Trophoblast cell (in vitro differentiated cells and primary cell): ENCODE measurements at regions not wholly inside any gene's neighbourhood (a gene's known extent, or its start where the extent isn't known, plus 50 kb on each side); places are given as distances from the start of the nearest gene placed in this dataset.

Experiments
- DNase-seq, 2 donors: peaks; one replicate each; pipeline ENCODE4 v3.0.0-alpha.2; 2016
- H2AFZ ChIP-seq: 2 replicates; pipeline ENCODE4 v1.6.1; 2013; ENCODE audit warnings: low read length, moderate library complexity, mild to moderate bottlenecking; ENCODE audit not compliant: insufficient read depth, poor library complexity
- H2AK5ac ChIP-seq: 2 replicates; pipeline ENCODE4 v1.6.1; 2013; ENCODE audit warnings: mild to moderate bottlenecking, low read length
- H2BK120ac ChIP-seq: 2 replicates; pipeline ENCODE4 v1.6.1; 2013; ENCODE audit warnings: low read length, mild to moderate bottlenecking, moderate library complexity; ENCODE audit not compliant: insufficient read depth, poor library complexity
- H2BK12ac ChIP-seq: 2 replicates; pipeline ENCODE4 v1.6.1; 2013; ENCODE audit warnings: mild to moderate bottlenecking, low read length, moderate library complexity
- H2BK5ac ChIP-seq: 2 replicates; pipeline ENCODE4 v1.6.1; 2013; ENCODE audit warnings: low read length, low read depth, moderate library complexity, mild to moderate bottlenecking; ENCODE audit not compliant: poor library complexity
- H3K14ac ChIP-seq: 2 replicates; pipeline ENCODE4 v1.6.1; 2013; ENCODE audit warnings: mild to moderate bottlenecking, low read length
- H3K18ac ChIP-seq: 2 replicates; pipeline ENCODE4 v1.6.1; 2013; ENCODE audit warnings: mild to moderate bottlenecking, low read length
- H3K23ac ChIP-seq: 2 replicates; pipeline ENCODE4 v1.6.1; 2013; ENCODE audit warnings: low read length
- H3K27ac ChIP-seq: 2 replicates; pipeline ENCODE4 v1.5.1; 2013; ENCODE audit warnings: low read depth, mild to moderate bottlenecking, inconsistent platforms, low read length, moderate library complexity
- H3K27me3 ChIP-seq: 2 replicates; pipeline ENCODE4 v1.6.1; 2013; ENCODE audit warnings: inconsistent platforms, mild to moderate bottlenecking, low read length, moderate library complexity; ENCODE audit not compliant: insufficient read depth
- H3K36me3 ChIP-seq, 2 experiments: 1 replicate in 1 of 2; 2 replicates in 1 of 2; pipeline ENCODE4 v1.6.1; 2013; ENCODE audit warnings: low read length in 2 of 2, mild to moderate bottlenecking in 2 of 2, moderate library complexity in 1 of 2; ENCODE audit not compliant: insufficient read depth in 2 of 2, control insufficient read depth in 1 of 2
- H3K4ac ChIP-seq: 2 replicates; pipeline ENCODE4 v1.6.1; 2013; ENCODE audit warnings: low read depth, mild to moderate bottlenecking, low read length, moderate library complexity
- H3K4me1 ChIP-seq, 2 experiments: 1 replicate in 1 of 2; 2 replicates in 1 of 2; pipeline ENCODE4 v1.6.1; 2013; ENCODE audit warnings: low read length in 2 of 2, mild to moderate bottlenecking in 2 of 2, moderate library complexity in 1 of 2; ENCODE audit not compliant: insufficient read depth in 2 of 2, control insufficient read depth in 1 of 2
- H3K4me2 ChIP-seq: 2 replicates; pipeline ENCODE4 v1.6.1; 2013; ENCODE audit warnings: inconsistent platforms, mild to moderate bottlenecking, low read length, moderate library complexity
- H3K4me3 ChIP-seq: 2 replicates; pipeline ENCODE4 v1.5.1; 2013; ENCODE audit warnings: mild to moderate bottlenecking, low read depth, low read length, inconsistent platforms
- H3K79me1 ChIP-seq: one replicate; pipeline ENCODE4 v1.6.1; 2013; ENCODE audit warnings: low read length
- H3K79me2 ChIP-seq: 2 replicates; pipeline ENCODE4 v1.6.1; 2013; ENCODE audit warnings: low read length, mild to moderate bottlenecking; ENCODE audit not compliant: control insufficient read depth, insufficient read depth, poor library complexity
- H3K9ac ChIP-seq: 2 replicates; pipeline ENCODE4 v1.6.1; 2013; ENCODE audit warnings: mild to moderate bottlenecking, low read length
- H3K9me3 ChIP-seq: 2 replicates; pipeline ENCODE4 v1.6.1; 2013; ENCODE audit warnings: low read depth, mild to moderate bottlenecking, control low read depth, inconsistent platforms, low read length; ENCODE audit not compliant: insufficient read depth
- H4K12ac ChIP-seq: 2 replicates; pipeline ENCODE4 v1.6.1; 2013; ENCODE audit warnings: low read depth, mild to moderate bottlenecking, low read length, moderate library complexity
- H4K8ac ChIP-seq: 2 replicates; pipeline ENCODE4 v1.6.1; 2013; ENCODE audit warnings: low read depth, mild to moderate bottlenecking, low read length, moderate library complexity
- H4K91ac ChIP-seq: one replicate; pipeline ENCODE4 v1.6.1; 2013; ENCODE audit warnings: low read depth, mild to moderate bottlenecking, low read length, moderate library complexity
- WGBS: extraction: QIAGEN DNeasy Blood & Tissue Kit; methylation state at CpG from one replicate; pipeline ENCODE4 v1.1.7; 2013; ENCODE audit warnings: missing lambda C conversion rate; ENCODE audit not compliant: insufficient read length, insufficient coverage; ENCODE audit errors: extremely low coverage; 5-methylcytosine and 5-hydroxymethylcytosine counted together

DNA sequence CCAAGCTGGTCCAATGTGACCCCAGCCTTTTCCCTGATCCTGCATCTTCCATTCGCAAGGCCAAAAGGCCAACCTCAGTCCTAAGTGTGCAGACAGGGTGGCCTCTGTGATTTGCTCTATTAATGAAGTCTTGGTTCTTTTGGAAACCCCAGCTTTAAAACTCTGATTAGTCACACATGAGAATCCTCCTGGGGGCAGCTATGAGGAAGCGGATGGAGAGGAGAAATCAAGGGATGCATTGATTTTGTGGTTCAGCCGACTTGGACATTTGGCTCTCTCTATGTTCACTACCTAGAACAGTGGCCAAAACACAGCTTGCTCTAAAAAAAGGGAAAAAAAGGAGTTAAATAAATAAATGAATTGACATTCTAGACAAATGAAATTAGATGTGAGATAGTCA lies 98.6 kb upstream of the USP47 start:
- Histone ChIP-seq H3K36me3 (no peaks in the 10 kb centered on the region), H3K4ac (no peak overlapping the region), H2AFZ (no peak overlapping the region), H2AK5ac (no peak overlapping the region), H3K79me2 (no peaks in the 10 kb centered on the region), H4K12ac (no peak overlapping the region), H2BK120ac (no peak overlapping the region), H3K79me1 (no peaks in the 10 kb centered on the region), H3K9ac (no peak overlapping the region), H3K27ac (no peak overlapping the region), H3K23ac (no peak overlapping the region), H3K4me2 (no peak overlapping the region), H3K14ac (no peak overlapping the region), H2BK5ac (no peak overlapping the region), H3K4me3 (no peak overlapping the region), H4K91ac (no peak overlapping the region), H3K9me3 (no peaks in the 10 kb centered on the region), H3K27me3 (no peaks in the 10 kb centered on the region), H3K18ac (no peak overlapping the region), H4K8ac (no peak overlapping the region), H3K4me1 (no peaks in the 10 kb centered on the region), H2BK12ac (no peak overlapping the region)
- no CpG with 5 or more reads among the region's 3 CpGs for WGBS
- DNase-seq: no peak

DNA sequence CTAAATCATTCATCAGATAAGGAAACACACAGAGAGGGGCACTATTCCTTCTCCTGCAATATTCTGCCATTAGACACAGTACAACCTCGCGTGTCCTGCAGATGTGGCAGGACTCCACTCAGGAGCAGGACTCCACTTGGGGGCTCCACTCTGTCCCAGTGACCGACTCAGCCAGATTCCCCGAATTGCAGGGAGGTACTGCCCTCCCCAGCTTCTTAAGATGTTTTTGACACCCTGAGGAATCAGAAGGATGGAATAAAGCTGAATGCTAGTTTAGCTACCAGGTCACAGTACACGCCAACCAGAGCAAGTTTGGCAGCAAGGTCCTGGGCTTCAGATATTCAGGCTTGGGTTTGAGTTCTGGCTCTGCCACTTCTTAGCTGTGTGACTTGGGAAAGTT lies 99.3 kb upstream of the USP47 start:
- H2BK12ac ChIP-seq: no peak overlapping the region
- H2AK5ac ChIP-seq: no peak overlapping the region
- no peak overlapping the region for H3K27ac ChIP-seq
- H3K18ac ChIP-seq: no peak overlapping the region
- H3K4ac ChIP-seq: no peak overlapping the region
- no peak overlapping the region for H3K4me2 ChIP-seq
- no peaks in the 10 kb centered on the region for H3K79me1 ChIP-seq
- H4K12ac ChIP-seq: no peak overlapping the region
- H2AFZ ChIP-seq: no peak overlapping the region
- H3K23ac ChIP-seq: no peak overlapping the region
- no peak overlapping the region for H2BK120ac ChIP-seq
- no peaks in the 10 kb centered on the region for H3K4me1 ChIP-seq
- H4K91ac ChIP-seq: no peak overlapping the region
- no peak overlapping the region for H3K14ac ChIP-seq
- DNase-seq: no peak
- no CpG with 5 or more reads among the region's 5 CpGs for WGBS
- H3K4me3 ChIP-seq: no peak overlapping the region
- no peak overlapping the region for H4K8ac ChIP-seq
- H3K36me3 ChIP-seq: no peaks in the 10 kb centered on the region
- no peaks in the 10 kb centered on the region for H3K79me2 ChIP-seq
- no peaks in the 10 kb centered on the region for H3K9me3 ChIP-seq
- H3K27me3 ChIP-seq: no peaks in the 10 kb centered on the region
- H2BK5ac ChIP-seq: no peak overlapping the region
- H3K9ac ChIP-seq: no peak overlapping the region

GRCh38 chr11:11740836-11741235 lies 100.9 kb upstream of the USP47 start:
- no peak overlapping the region for H3K18ac ChIP-seq
- H4K91ac ChIP-seq: no peak overlapping the region
- no peak overlapping the region for H3K9ac ChIP-seq
- H3K27me3 ChIP-seq: no peaks in the 10 kb centered on the region
- H3K4me2 ChIP-seq: no peak overlapping the region
- no peak overlapping the region for H3K4ac ChIP-seq
- no peak overlapping the region for H2BK12ac ChIP-seq
- H3K36me3 ChIP-seq: no peaks in the 10 kb centered on the region
- no peaks in the 10 kb centered on the region for H3K79me1 ChIP-seq
- no peak overlapping the region for H3K14ac ChIP-seq
- WGBS: no CpG with 5 or more reads among the region's 1 CpG
- H3K4me3 ChIP-seq: no peak overlapping the region
- H2AFZ ChIP-seq: no peak overlapping the region
- H3K4me1 ChIP-seq: no peaks in the 10 kb centered on the region
- no peak overlapping the region for H3K23ac ChIP-seq
- H4K12ac ChIP-seq: no peak overlapping the region
- no peaks in the 10 kb centered on the region for H3K79me2 ChIP-seq
- no peak for DNase-seq
- H2BK5ac ChIP-seq: no peak overlapping the region
- H2BK120ac ChIP-seq: no peak overlapping the region
- no peaks in the 10 kb centered on the region for H3K9me3 ChIP-seq
- H4K8ac ChIP-seq: no peak overlapping the region
- H2AK5ac ChIP-seq: no peak overlapping the region
- H3K27ac ChIP-seq: no peak overlapping the region

DNA sequence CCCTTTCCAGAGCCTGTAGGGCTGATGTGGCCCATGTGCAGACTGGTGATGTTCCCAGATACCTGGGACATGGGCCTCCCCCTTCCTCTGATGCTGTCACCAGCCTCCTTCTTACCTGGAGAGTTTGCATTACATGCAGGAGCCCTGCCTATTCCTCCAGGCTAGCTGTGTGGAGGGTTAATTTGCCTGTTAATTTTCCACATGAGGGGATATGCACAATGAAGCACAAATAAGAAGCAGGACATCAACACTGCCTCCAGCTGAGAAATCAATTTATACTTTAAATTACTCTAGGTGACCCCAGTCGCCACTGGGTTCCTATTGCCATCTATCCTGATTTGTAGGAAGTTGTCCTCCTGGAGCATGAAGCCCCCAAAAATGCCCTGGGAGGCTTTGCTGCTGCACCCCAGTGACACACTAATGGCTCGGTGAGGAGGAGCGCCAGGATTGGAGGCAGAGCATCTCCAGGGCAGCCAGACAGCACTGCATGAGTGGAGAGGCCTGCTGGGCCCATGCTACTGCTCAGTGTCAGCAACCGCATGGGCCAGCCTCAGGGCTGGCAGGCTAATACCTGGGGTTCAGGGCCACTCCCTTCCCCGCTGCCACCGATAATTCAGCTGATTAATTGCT lies 101.6 kb upstream of the USP47 start:
- Histone ChIP-seq H3K4me1 (no peaks in the 10 kb centered on the region), H4K12ac (no peak overlapping the region), H3K18ac (no peak overlapping the region), H3K4ac (no peak overlapping the region), H3K14ac (no peak overlapping the region), H3K27ac (no peak overlapping the region), H3K27me3 (no peaks in the 10 kb centered on the region), H3K4me2 (no peak overlapping the region), H3K9ac (no peak overlapping the region), H3K79me2 (no peaks in the 10 kb centered on the region), H2BK120ac (no peak overlapping the region), H3K23ac (no peak overlapping the region), H4K8ac (no peak overlapping the region), H2AFZ (no peak overlapping the region), H3K79me1 (no peaks in the 10 kb centered on the region), H3K4me3 (no peak overlapping the region), H2BK12ac (no peak overlapping the region), H4K91ac (no peak overlapping the region), H2BK5ac (no peak overlapping the region), H3K36me3 (no peaks in the 10 kb centered on the region), H2AK5ac (no peak overlapping the region), H3K9me3 (no peaks in the 10 kb centered on the region)
- DNase-seq: no peak
- no CpG with 5 or more reads among the region's 6 CpGs for WGBS
